H9 (cell line): ENCODE measurements at regions not wholly inside any gene's neighbourhood (a gene's known extent, or its start where the extent isn't known, plus 50 kb on each side); places are given as distances from the start of the nearest gene placed in this dataset.

Source experiments
- DNase-seq: peaks from one replicate; pipeline ENCODE4 v3.0.0-alpha.2; 2017
- H2AFZ ChIP-seq: one replicate; pipeline ENCODE4 v1.6.1; 2013; ENCODE audit warnings: mild to moderate bottlenecking, low read length, control low read depth, moderate library complexity
- H2AK5ac ChIP-seq: 2 replicates; pipeline ENCODE4 v1.6.1; 2013; ENCODE audit warnings: low read length, control low read depth, mixed read lengths; ENCODE audit not compliant: insufficient read length
- H2BK120ac ChIP-seq: one replicate; pipeline ENCODE4 v1.6.1; 2013; ENCODE audit warnings: low read depth, mild to moderate bottlenecking, low read length, control low read depth, inconsistent platforms; ENCODE audit not compliant: poor library complexity, severe bottlenecking
- H2BK12ac ChIP-seq: 2 replicates; pipeline ENCODE4 v1.6.1; 2013; ENCODE audit warnings: low read length, control low read depth, mixed read lengths, low read depth; ENCODE audit not compliant: insufficient read length
- H2BK15ac ChIP-seq: 2 replicates; pipeline ENCODE4 v1.6.1; 2013; ENCODE audit warnings: low read depth, low read length, control low read depth
- H2BK20ac ChIP-seq: one replicate; pipeline ENCODE4 v1.6.1; 2013; ENCODE audit warnings: low read depth, mild to moderate bottlenecking, low read length, control low read depth, inconsistent platforms; ENCODE audit not compliant: poor library complexity, severe bottlenecking
- H2BK5ac ChIP-seq: 2 replicates; pipeline ENCODE4 v1.6.1; 2013; ENCODE audit warnings: low read length, control low read depth, mixed read lengths; ENCODE audit not compliant: insufficient read length
- H3K14ac ChIP-seq: 2 replicates; pipeline ENCODE4 v1.6.1; 2013; ENCODE audit warnings: low read length, control low read depth; ENCODE audit not compliant: insufficient read depth
- H3K18ac ChIP-seq: 2 replicates; pipeline ENCODE4 v1.6.1; 2013; ENCODE audit warnings: low read depth, mild to moderate bottlenecking, mixed read lengths, low read length, control low read depth; ENCODE audit not compliant: insufficient read length
- H3K23ac ChIP-seq: 2 replicates; pipeline ENCODE4 v1.6.1; 2013; ENCODE audit warnings: low read length, control low read depth, mixed read lengths, low read depth; ENCODE audit not compliant: insufficient read length
- H3K23me2 ChIP-seq: 2 replicates; pipeline ENCODE4 v1.6.1; 2013; ENCODE audit warnings: low read depth, mild to moderate bottlenecking, mixed read lengths, low read length, control low read depth; ENCODE audit not compliant: insufficient read length, poor library complexity, severe bottlenecking
- H3K27ac ChIP-seq: 2 replicates; pipeline ENCODE4 v1.5.1; 2013; ENCODE audit warnings: low read length, control low read depth, mixed read lengths, low read depth; ENCODE audit not compliant: insufficient read length
- H3K27me3 ChIP-seq: 2 replicates; pipeline ENCODE4 v1.6.1; 2013; ENCODE audit warnings: low read length, control low read depth, inconsistent platforms; ENCODE audit not compliant: insufficient read depth
- H3K4ac ChIP-seq: 2 replicates; pipeline ENCODE4 v1.6.1; 2013; ENCODE audit warnings: low read depth, mild to moderate bottlenecking, control low read depth, inconsistent platforms, low read length, moderate library complexity
- H3K4me1 ChIP-seq: 2 replicates; pipeline ENCODE4 v1.6.1; 2013; ENCODE audit warnings: low read length, control low read depth, inconsistent platforms; ENCODE audit not compliant: insufficient read depth
- H3K4me2 ChIP-seq: 2 replicates; pipeline ENCODE4 v1.6.1; 2013; ENCODE audit warnings: low read length, control low read depth, mixed read lengths; ENCODE audit not compliant: insufficient read length, insufficient read depth
- H3K56ac ChIP-seq: 2 replicates; pipeline ENCODE4 v1.6.1; 2013; ENCODE audit warnings: low read depth, mild to moderate bottlenecking, mixed read lengths, low read length, control low read depth; ENCODE audit not compliant: insufficient read length
- H3K79me1 ChIP-seq: 2 replicates; pipeline ENCODE4 v1.6.1; 2013; ENCODE audit warnings: low read depth, mild to moderate bottlenecking, moderate library complexity, low read length, control low read depth, inconsistent platforms; ENCODE audit not compliant: insufficient read depth, poor library complexity, severe bottlenecking
- H3K79me2 ChIP-seq: 2 replicates; pipeline ENCODE4 v1.6.1; 2013; ENCODE audit warnings: low read length, control low read depth, inconsistent platforms; ENCODE audit not compliant: insufficient read depth
- H3K9ac ChIP-seq: 2 replicates; pipeline ENCODE4 v1.6.1; 2013; ENCODE audit warnings: low read length, control low read depth, mixed read lengths; ENCODE audit not compliant: insufficient read length; ENCODE audit errors: extremely low read depth
- H3K9me3 ChIP-seq: one replicate; pipeline ENCODE4 v1.6.1; 2013; ENCODE audit warnings: low read depth, low read length, inconsistent platforms; ENCODE audit not compliant: control insufficient read depth
- H3T11ph ChIP-seq: one replicate; pipeline ENCODE4 v1.6.1; 2013; ENCODE audit warnings: mild to moderate bottlenecking, low read length, control low read depth, inconsistent platforms
- H4K20me1 ChIP-seq: one replicate; pipeline ENCODE4 v1.6.1; 2013; ENCODE audit not compliant: control insufficient read depth, insufficient read length, insufficient read depth
- H4K5ac ChIP-seq: 2 replicates; pipeline ENCODE4 v1.6.1; 2013; ENCODE audit warnings: low read depth, mild to moderate bottlenecking, mixed read lengths, low read length, control low read depth; ENCODE audit not compliant: insufficient read length
- H4K8ac ChIP-seq: replicated peaks from 2 replicates; pipeline ENCODE4 v1.6.1; 2013; ENCODE audit warnings: low read length, control low read depth, mixed read lengths, low read depth; ENCODE audit not compliant: insufficient read length
- H4K91ac ChIP-seq: 2 replicates; pipeline ENCODE4 v1.6.1; 2013; ENCODE audit warnings: low read depth, mild to moderate bottlenecking, moderate library complexity, mixed read lengths, low read length, control low read depth; ENCODE audit not compliant: insufficient read length
- H3K27ac Mint-ChIP-seq, 3 experiments: 2 replicates in 2 of 3; 3 replicates in 1 of 3; pipeline ENCODE4 v1.8.0; 2020 to 2021; ENCODE audit warnings: mixed read lengths in 3 of 3, mild to moderate bottlenecking in 1 of 3, moderate library complexity in 1 of 3
- H3K27me3 Mint-ChIP-seq: 2 replicates; pipeline ENCODE4 v1.8.0; 2021; ENCODE audit warnings: low read depth, mild to moderate bottlenecking, moderate library complexity, mixed read lengths
- H3K36me3 Mint-ChIP-seq, 3 experiments: 2 replicates in 2 of 3; 3 replicates in 1 of 3; pipeline ENCODE4 v1.8.0; 2020 to 2021; ENCODE audit warnings: low read depth in 3 of 3, mixed read lengths in 3 of 3; ENCODE audit not compliant: insufficient read depth in 1 of 3
- H3K4me1 Mint-ChIP-seq, 2 experiments: 2 replicates each; pipeline ENCODE4 v1.8.0; 2020; ENCODE audit warnings: mixed read lengths in 2 of 2
- H3K4me3 Mint-ChIP-seq, 2 experiments: 2 replicates in 1 of 2; 3 replicates in 1 of 2; pipeline ENCODE4 v1.8.0; 2020 to 2021; ENCODE audit warnings: mild to moderate bottlenecking in 2 of 2, mixed read lengths in 2 of 2, moderate library complexity in 1 of 2
- H3K9me3 Mint-ChIP-seq, 2 experiments: 2 replicates in 1 of 2; 3 replicates in 1 of 2; pipeline ENCODE4 v1.8.0; 2020; ENCODE audit warnings: mild to moderate bottlenecking in 2 of 2, mixed read lengths in 2 of 2, moderate library complexity in 1 of 2
- CTCF ChIP-seq: fragments of 200-600 bp; sonication (generic); conservative IDR thresholded peaks from 3 replicates; pipeline ENCODE4 v1.8.0; 2021; ENCODE audit warnings: antibody characterized with exemption, mild to moderate bottlenecking
- WGBS: extraction: QIAGEN DNeasy Blood & Tissue Kit; methylation state at CpG from one replicate; pipeline ENCODE4 v1.1.7; 2013; ENCODE audit warnings: missing lambda C conversion rate, low lambda C conversion rate, mixed read lengths; ENCODE audit not compliant: insufficient read length; ENCODE audit errors: extremely low coverage; 5-methylcytosine and 5-hydroxymethylcytosine counted together

GRCh38 chr1:2910211-2910610 lies 108.7 kb upstream of the TTC34 start:
- no peak overlapping the region for H3K4me3 Mint-ChIP-seq
- H3K27me3 Mint-ChIP-seq, result peaks cover 3% of the 10 kb centered on the region
- no peak overlapping the region for H3K4ac ChIP-seq
- H3K9ac ChIP-seq, result no peak overlapping the region
- H2BK15ac ChIP-seq, result no peak overlapping the region
- H3K56ac ChIP-seq, result no peak overlapping the region
- peaks cover 4 to 67% of the 10 kb centered on the region in 2 experiments for H3K9me3 Mint-ChIP-seq
- no peaks in the 10 kb centered on the region for H3K4me1 ChIP-seq
- no peak overlapping the region for H2AFZ ChIP-seq
- TF ChIP-seq CTCF, result no peak
- H4K91ac ChIP-seq, result no peak overlapping the region
- H3T11ph ChIP-seq, result no peak overlapping the region
- H3K4me1 Mint-ChIP-seq, result no peaks in the 10 kb centered on the region
- H2BK120ac ChIP-seq, result no peak overlapping the region
- H4K8ac ChIP-seq, result no peak overlapping the region
- H2BK12ac ChIP-seq, result no peak overlapping the region
- no peak for DNase-seq
- no peaks in the 10 kb centered on the region for H3K27me3 ChIP-seq
- H3K14ac ChIP-seq, result no peak overlapping the region
- H3K36me3 Mint-ChIP-seq, result peaks cover 0 to 28% (median 0%) of the 10 kb centered on the region in 3 experiments; a peak in 2 of 7 replicates
- H4K20me1 ChIP-seq, result no peaks in the 10 kb centered on the region
- H3K18ac ChIP-seq, result no peak overlapping the region
- H2BK5ac ChIP-seq, result no peak overlapping the region
- H3K23ac ChIP-seq, result no peak overlapping the region
- no CpG with 5 or more reads among the region's 11 CpGs for WGBS
- H4K5ac ChIP-seq, result no peak overlapping the region
- peaks cover 87% of the 10 kb centered on the region for H3K9me3 ChIP-seq
- H3K79me1 ChIP-seq, result no peaks in the 10 kb centered on the region
- no peak overlapping the region for H3K27ac ChIP-seq
- H2BK20ac ChIP-seq, result no peak overlapping the region
- no peak overlapping the region for H2AK5ac ChIP-seq
- no peak overlapping the region; a peak in 1 of 7 replicates for H3K27ac Mint-ChIP-seq
- H3K79me2 ChIP-seq, result no peaks in the 10 kb centered on the region
- H3K23me2 ChIP-seq, result no peaks in the 10 kb centered on the region
- H3K4me2 ChIP-seq, result no peak overlapping the region
